ENCODE measurements at regions not wholly inside any gene's neighbourhood (a gene's known extent, or its start where the extent isn't known, plus 50 kb on each side); places are given as distances from the start of the nearest gene placed in this dataset.
"Not testable (repeated sequence)": the region's sequence is repeated elsewhere in the genome, so short reads cannot be mapped to it uniquely, and the experiment has no call there.

GRCh38 chr3:124138148-124138547, 146.2 kb upstream of the ROPN1 start:
- no peak for DNase-seq

DNA sequence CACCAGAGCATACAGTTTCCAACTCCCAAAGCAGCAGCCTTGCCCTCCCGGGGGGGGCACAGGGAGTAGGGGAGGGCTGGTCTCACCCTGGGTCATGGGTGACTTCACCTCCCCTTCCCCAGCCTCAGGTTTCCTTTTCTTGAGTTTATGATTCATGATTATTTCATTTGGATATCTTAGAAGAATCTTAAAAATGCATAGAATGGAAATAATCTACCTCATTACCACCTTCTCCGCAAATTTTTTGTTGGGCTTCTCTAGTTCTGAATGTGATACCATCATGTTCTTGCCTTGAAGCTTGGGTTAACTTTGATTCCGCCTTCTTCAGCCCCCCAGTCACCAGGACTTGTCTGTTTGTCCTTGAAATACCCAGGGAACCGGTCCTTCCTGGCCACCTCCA, 148.8 kb upstream of the ROPN1 start:
- no peak for DNase-seq

DNA sequence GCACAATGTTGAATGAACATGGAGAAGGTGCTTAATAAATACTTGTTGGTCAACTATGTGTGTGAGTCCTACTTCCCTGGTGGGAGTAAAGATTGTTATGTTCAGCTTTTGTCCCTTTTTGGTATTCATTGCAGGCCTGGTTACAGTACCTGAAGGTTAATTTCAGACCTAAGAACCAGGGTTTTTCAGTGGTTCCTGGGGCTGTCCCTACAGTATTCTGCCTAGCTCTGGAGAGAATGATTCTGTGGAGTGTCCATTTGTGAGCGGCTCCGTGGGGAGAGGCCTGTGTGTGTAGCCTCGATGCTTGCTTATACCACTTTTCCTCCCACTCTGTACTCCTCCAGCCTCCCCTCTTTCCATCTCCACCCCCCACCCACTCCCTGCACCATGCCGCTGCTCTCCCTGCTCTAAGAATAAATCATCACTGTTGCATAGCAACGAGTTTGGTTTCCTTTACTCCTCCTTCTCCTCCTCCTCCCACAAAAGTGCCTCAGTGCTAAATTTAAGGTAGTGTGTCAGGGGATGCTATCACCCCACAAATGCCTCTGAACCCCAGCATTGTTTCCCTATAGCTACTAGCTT, 150.6 kb upstream of the ROPN1 start:
- DNase-seq = peak; percentile 57

DNA sequence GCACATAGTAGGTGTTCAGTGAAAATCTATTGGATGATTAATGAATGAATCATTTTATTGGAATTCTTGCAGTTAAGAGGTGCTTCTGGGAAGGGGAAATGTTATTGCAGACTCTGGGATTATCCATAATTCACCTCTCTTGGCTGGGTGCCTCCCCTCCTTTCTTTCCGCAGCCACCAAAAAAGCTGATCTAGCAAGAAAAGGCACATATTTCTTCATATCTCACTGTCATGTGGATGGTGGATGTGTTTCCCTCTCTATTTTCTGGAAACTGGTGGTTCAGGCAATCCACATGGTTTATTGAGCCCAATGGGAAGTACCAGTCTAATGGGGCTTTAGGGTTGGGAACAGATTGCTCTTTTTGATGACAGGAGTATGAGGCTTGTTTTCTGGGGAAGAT, 151.1 kb upstream of the ROPN1 start:
- no peak for DNase-seq

DNA sequence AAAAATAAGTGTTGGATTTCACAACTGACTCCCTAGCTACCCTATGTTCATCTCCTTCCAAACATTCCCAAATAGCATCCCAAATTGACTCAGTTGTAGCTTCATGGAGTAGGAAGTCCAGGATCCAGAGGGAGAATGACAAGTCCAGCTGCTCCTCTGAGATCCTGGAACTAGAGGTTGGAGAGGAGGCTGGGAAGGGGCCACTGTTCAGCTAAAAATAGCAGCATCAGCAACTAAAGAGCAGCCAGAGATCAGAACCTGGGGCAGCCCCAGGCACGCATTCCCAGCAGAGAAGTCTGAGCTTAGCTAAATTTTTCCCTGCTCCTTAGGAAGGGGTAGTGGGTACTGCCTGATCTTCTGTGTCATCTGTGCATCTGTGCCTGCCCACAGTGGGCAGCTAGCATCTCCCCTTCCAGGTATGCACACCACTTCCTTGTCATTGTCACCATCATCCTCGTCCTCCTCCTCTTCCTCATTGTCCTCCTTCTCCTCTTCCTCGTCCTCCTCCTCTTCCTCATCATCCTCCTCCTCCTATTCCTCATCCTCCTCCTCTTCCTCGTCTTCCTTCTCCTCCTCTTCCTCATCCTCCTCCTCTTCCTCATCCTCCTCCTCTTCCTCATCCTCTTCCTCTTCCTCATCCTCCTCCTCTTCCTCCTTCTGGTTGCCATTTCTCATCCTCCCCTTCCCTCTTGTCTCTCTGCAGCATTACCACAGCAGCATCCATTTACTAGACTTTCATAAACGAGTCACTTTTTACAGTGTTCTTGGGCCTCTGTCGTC, 152.3 kb upstream of the ROPN1 start:
- no peak for DNase-seq

- DNase-seq = no peak
Observed at GRCh38 chr3:124147429-124147828, 155.5 kb upstream of the ROPN1 start.

DNA sequence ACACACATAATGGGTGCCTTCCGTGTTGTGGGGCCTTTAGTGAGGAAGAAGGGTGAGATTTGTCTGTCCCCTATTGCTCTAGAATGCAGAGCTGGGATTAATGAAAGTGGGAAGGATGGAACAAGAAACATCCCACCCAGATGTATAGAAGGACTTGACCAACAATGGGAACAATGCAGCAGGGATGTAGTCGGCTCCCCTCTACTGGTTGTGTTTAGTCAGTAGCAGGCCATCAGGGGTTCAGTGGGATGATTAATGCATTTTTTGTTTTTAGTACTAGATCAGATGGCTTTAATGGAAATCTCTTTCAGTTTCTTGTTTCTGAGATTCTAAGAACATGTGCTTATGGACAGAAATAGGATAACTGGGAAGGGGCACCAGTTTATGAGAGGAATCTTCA, 156.0 kb upstream of the ROPN1 start:
- DNase-seq = no peak

- no peak for DNase-seq
Observed at GRCh38 chr3:124149081-124149480, 157.2 kb upstream of the ROPN1 start.

GRCh38 chr3:124149771-124150170, 157.8 kb upstream of the ROPN1 start:
- no peak for DNase-seq

DNA sequence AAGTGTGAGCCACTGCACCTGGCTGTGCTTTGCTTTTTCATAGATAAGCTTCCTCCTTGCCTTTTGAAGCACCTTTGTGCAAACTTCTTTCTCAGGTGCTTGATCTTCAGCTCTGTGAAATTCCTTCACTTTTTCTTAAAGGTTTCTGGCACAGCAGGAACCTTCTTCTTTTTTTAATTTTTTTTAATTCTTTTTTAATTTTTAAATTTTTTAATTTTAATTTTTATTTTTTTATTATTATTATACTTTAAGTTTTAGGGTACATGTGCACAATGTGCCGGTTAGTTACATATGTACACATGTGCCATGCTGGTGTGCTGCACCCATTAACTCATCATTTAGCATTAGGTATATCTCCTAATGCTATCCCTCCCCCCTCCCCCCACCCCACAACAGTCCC, 161.0 kb upstream of the ROPN1 start:
- not testable (repeated sequence) for DNase-seq

- no peak for DNase-seq
Observed at GRCh38 chr3:124156866-124157712, 165.2 kb upstream of the ROPN1 start.

DNA sequence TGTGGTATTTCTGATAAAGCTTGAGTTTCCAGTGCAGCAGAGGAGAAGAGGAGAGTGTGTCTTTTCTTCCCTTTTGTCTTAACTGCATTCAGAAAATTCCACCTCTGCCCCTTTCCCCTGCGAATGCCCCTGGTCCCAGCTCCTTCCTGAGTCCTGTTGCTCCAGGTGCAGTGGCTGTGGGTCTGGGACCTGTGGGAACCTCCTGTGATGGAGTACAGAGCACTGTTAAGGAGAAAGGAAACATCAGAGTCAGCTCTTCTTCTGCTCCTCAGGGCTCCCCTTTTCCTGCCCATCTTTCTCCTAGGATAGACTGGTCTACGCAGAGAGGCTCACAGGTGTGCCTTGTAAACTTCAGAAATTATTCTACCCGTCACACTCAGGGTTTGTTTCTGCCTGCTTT, 165.8 kb upstream of the ROPN1 start:
- DNase-seq = no peak

DNA sequence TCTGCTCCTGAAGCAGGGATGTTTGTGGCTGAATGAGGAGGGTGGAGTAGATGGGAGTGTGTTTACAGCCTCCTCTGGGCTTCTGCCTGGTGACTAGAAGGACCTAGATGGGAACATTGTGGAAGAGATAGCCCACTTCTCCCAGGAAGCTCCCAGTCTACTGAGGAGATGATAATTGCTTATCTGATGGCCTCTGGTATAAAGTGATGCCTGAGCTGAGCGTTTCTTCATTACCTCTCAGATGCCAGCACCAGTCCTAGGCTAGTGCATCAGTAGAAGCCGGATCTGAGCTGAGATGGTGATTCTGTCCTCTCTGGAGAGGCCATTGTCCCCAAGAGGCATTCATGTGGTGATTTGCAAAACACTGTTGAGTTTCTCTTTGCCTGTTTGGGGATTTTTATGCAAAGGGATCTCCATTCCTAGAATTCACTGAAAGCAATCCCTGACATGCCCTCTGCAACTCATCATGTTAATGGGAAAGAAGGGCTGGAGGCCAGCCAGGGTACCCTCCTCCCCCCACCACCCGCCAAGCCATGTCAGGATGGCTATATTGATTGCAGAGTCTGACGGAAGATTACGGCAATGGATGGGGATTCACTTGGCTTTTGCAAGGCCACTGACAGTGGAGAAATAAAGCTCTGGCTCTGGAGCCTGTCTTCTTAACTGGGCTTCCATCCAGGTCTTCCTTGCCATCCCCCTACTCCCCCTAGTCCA, 166.4 kb upstream of the ROPN1 start:
- DNase-seq = no peak

- DNase-seq = no peak
Observed at GRCh38 chr3:124161448-124161847, 169.5 kb upstream of the ROPN1 start.

DNA sequence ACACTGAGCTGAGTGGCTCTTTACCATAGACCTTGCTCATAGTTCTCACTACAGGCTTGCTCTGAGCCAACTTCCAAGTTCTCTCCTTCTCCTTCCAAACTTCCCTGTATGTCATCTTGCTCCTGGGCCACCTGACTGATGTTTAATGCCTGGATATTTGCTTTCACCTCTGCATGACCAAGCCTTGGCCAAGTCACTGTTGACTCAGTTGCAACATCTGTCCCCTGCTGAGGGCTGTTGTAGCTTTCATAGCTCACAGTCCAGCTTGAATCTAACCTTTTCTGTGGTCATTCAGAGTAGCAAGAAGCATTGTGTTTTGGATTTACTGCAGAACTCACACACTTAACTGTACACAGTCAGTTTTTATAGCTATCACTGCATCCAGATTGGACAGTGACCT, 171.8 kb upstream of the ROPN1 start:
- DNase-seq = no peak

DNA sequence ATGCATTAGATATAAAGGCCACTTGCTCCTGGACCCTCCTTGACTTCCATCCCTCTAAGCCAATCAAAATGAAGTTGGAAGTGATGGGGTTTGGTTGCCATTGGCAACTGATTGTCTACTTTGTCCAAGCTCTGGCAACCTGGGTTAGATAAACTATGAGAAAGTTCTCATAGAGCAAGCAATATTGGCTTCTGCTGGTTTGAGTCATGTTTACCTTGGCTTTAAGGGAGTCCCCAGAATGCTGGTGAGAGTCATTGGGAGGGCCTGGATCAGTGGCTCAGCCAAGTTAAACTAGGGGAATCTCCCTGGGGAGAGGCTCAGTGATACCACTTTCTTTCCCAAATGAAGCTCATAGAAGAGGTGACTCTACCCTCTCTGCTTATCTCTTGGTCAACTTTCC, 176.3 kb upstream of the ROPN1 start:
- no peak for DNase-seq

DNA sequence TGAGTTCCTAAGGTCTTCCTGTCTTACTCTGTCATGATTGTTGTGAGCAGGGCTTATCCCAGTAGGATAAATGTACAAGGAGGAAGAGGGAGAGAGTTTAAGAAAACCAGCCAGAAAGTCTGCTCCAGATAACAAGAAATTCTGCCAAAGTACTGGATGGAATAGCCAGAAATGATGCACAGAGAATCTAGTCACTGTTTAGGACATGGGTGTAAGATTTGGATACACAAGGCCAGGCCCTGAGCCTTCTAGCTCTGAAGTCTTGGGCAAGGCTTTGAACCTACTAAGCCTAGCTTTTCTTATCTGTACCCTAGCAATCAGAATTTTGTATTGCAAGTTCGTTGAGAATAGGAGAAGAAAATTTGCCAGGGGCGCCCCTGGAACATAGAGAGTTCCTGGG, 180.4 kb upstream of the ROPN1 start:
- no peak for DNase-seq

- DNase-seq = peak; percentile 28
Observed at GRCh38 chr3:124172816-124173215, 180.9 kb upstream of the ROPN1 start.

GRCh38 chr3:124174476-124174875, 182.6 kb upstream of the ROPN1 start:
- DNase-seq = peak; percentile 32

GRCh38 chr3:124174910-124175874, 183.3 kb upstream of the ROPN1 start:
- no peak for DNase-seq

GRCh38 chr3:124177071-124177470, 185.1 kb upstream of the ROPN1 start:
- DNase-seq = no peak
